ENCODE measurements at regions not wholly inside any gene's neighbourhood (a gene's known extent, or its start where the extent isn't known, plus 50 kb on each side); places are given as distances from the start of the nearest gene placed in this dataset.
"Not testable (repeated sequence)": the region's sequence is repeated elsewhere in the genome, so short reads cannot be mapped to it uniquely, and the experiment has no call there.

- DNase-seq (ENCODE audit: low read depth) = not testable (repeated sequence)
These were observed 78.0 kb downstream of the NPIPB11 start for GRCh38 chr16:29328528-29328927.

GRCh38 chr16:29327631-29328408 is 78.7 kb downstream of the NPIPB11 start:
- DNase-seq (ENCODE audit: low read depth) = not testable (repeated sequence)

- DNase-seq (ENCODE audit: low read depth) = not testable (repeated sequence)
These were observed 80.1 kb downstream of the NPIPB11 start for GRCh38 chr16:29326164-29327125.

DNA sequence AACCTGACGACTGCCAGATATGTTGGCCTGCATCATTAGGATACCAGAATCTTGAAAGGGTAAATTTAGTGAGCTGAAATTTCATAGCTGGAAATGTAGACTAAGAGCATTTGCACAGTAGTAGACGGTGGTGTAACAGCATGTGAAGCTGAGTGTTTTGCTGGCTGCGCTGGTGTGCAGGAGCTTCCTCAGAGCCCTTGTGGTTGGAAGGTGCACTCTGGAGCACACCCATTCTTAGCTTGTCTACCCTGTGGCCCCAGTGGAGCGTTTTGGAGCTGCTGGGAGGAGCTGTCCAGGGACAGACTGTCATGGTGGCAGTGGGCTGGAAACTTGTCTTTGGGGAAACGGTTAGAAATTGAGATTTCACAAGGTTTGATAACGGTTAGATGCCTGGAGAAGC is 82.8 kb downstream of the NPIPB11 start:
- DNase-seq (ENCODE audit: low read depth) = not testable (repeated sequence)

DNA sequence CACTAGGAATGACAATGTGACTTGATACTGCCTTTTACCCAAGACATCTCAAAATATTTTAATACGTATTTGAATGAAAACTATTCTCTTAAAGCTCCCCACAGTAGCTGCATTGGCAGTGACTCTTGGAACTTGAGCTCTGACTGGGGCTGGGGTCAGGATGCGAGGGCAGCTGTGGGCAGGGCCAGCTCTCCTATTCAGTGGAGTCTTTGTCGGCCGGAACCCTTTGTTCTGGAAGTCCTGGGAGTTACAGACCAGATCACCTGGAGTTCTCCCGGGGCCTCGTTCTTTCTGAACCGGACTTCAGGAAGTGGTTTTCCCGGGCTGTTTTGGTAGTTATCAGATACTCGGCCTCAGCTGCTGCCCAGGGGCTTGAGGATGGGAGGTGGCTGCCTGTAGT is 84.9 kb downstream of the NPIPB11 start:
- DNase-seq (ENCODE audit: low read depth) = no peak

DNA sequence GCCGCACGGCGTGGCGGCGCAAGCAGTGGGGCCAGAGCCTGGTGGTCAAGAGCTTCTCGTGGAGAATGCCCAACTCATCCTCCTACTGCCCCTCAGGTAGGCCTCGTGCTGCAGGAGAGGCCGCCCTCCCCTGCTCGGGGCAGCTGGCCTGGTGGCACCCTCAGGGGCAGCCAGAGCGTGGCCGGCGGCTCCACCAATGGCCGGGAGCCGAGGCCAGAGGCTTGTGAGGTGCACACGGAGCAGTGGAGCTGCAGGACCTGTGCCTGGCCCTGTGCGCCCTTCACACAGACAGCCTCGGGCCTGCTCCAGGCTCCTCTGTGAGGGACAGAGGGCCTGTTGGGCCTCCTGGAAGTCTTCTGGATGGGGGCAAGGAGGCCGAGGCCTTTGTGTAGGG is 85.5 kb downstream of the NPIPB11 start:
- DNase-seq (ENCODE audit: low read depth) = no peak

DNA sequence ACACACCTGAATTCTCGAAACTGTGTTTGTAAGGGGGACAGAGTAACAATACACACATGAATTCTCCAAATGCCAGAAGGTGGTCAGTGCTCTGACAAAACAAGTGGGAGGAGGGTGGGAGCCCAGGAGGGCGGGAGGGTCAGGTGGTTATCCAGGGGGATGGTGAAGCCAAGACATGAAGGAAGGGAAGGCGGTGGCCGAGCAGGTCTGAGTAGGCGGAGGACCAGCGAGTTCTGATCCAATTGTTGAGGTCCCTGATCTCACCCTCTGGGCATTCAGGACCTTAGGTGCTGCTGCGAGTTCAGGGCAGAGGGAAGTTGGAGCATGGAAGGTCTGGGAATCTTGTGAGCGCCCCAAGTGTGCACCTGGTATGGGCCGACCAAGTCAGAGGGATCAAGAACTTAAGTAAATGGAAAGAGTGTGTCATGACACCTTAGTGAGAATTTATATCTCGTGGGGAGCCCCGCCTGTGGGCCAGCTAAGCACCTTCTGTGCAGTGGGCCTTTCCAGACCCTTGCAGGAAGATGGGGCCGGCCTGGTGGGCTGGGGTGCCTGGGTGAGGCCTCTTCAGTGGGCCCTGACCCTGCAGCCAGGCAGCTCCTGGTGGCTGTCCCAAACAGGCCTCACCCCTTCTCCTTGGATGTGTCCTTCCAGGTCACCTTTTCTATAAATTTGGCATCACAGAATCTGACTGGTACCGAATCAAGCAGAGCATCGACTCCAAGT is 86.1 kb downstream of the NPIPB11 start:
- DNase-seq (ENCODE audit: low read depth) = no peak

- no peak for DNase-seq (ENCODE audit: low read depth)
These were observed 86.8 kb downstream of the NPIPB11 start for GRCh38 chr16:29319726-29320125.

- DNase-seq (ENCODE audit: low read depth) = not testable (repeated sequence)
These were observed 87.9 kb downstream of the NPIPB11 start for GRCh38 chr16:29318561-29318968.

- no peak for DNase-seq (ENCODE audit: low read depth)
These were observed 88.5 kb downstream of the NPIPB11 start for GRCh38 chr16:29318037-29318436.

- DNase-seq (ENCODE audit: low read depth) = no peak
These were observed 89.2 kb downstream of the NPIPB11 start for GRCh38 chr16:29317269-29317668.

GRCh38 chr16:29316761-29317183 is 89.7 kb downstream of the NPIPB11 start:
- no peak for DNase-seq (ENCODE audit: low read depth)

DNA sequence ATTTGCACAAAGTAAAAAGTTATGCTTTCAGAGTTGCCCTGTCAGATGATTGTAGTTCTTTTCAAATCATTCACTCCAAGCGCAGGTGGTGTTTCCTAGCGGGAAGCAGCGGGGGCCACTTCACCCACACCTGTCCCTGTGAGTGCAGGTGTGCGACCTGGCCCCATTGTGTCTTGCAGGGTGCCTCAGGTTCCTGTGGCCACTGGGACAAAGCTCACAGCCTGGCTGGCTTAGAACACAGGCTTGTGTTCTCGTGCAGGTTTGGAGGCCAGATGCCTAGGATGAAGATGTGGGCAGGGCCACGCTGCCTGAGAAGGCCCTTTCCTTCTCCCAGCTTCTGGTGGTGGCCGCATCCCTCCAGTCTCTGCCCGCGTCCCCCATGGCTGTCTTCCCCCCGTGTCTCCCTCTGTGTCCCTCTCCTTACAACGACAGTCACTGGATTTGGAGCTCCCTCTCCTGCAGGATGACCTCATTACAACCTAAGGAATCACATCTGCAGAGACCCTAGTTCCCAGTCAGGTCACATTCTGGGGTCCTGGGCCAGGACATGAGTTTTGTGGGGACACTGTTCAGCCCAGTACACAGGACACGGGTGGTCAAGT is 90.5 kb downstream of the NPIPB11 start:
- no peak for DNase-seq (ENCODE audit: low read depth)

DNA sequence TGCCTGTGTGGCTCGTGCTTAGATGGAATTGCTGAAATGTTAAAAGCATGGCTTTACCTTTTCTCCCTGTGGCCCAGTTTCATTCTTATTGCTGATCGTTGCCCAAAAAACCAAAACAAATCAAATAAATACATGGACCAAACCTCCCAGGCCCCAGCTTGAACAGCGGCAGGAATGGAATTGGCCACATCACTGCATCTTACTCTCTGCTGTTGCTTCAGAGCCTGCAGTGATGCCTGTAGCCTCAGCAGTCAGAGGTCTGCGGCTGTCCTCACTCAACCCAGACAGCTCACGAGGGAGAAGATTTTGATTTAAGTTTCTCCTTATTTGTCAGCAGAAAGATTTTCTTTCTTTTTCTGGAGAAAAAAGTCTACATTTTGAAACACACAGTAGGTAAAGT is 91.5 kb downstream of the NPIPB11 start:
- DNase-seq (ENCODE audit: low read depth) = no peak

- DNase-seq (ENCODE audit: low read depth) = no peak
These were observed 92.1 kb downstream of the NPIPB11 start for GRCh38 chr16:29314292-29314934.

DNA sequence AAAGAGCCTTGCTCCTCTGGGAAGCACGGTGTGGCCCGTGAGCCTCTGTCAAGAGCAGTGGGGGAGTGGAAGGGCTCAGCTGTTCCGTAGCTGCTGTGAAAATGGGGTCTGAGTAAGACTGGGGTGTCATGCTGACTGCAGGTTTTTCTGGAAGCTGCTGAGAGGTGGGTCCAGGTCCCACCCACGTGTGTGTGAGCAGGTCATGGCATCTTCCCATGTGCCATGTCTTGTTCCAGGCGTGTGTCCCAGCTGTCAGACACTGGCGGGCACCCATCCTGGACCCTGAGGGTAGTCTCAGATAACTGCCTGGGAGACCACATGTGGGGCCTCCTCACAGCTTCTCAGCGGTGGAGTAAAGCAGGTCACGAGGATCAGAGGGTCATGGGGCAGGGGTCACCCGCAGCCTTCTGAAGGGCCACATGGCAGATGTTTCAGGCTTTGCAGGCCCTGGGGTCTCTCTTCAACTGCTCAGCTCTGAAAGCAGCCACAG is 92.9 kb downstream of the NPIPB11 start:
- no peak for DNase-seq (ENCODE audit: low read depth)

- no peak for DNase-seq (ENCODE audit: low read depth)
These were observed 93.5 kb downstream of the NPIPB11 start for GRCh38 chr16:29312835-29313558.

DNA sequence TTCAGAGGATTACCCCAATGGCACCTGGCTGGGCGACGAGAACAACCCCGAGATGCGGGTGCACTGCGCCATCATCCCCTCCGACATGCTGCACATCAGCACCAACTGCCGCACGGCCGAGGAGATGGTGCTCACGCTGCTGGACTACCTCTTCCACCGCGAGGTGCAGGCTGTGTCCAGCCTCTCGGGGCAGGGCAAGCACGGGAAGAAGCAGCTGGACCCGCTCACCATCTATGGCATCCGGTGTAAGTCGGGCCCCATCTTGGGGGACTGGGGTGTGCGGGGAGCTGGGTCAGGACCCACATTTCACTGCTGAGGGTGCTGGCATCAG is 94.2 kb downstream of the NPIPB11 start:
- not testable (repeated sequence) for DNase-seq (ENCODE audit: low read depth)

DNA sequence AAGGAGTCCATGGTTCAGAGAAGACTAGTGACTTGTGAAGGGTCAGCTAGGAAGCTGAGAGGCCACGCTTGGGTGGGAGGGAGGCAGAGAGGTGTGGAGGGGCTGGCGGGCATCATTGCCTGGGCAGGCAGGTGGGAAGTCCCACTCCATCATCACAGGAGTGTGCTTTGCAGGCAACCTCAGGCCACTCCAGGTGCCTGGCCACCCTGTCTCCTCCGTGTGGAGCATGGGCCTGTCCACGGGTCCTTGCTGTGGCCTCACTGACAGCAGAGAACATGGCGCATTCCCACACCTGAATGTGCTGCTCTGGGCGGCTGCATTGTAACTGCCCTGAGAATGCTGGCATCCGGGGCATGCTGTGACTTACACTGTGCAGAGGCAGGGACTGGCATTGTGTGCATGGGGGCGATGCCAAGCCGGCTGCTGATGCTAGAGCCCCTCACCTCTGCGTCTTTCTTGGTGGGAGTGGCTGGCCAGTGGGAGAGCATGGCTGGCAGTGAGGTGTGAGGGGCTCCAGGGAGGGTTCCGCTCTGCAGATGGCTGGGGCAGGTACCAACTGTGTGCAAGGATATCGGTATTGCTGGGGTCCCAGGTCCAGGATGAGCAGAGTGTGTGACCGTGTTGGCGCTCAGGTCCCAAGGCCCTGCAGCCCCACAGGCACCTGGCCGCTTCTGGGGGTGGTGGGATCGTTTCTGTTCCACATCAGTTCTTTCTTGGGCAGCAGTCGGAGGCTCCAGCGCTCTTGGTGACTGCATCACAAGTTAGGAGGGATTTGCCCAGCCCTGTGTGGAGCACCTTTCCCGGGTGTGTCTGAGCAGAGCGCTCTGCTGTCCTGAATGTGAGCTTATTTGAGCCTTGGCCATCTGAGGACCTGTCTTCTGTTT is 94.8 kb downstream of the NPIPB11 start:
- DNase-seq (ENCODE audit: low read depth) = no peak

All from stimulated activated CD8-positive, alpha-beta memory T cell treated with anti-CD3 and anti-CD28 coated beads, Interleukin-12 subunit alpha, Interleukin-12 subunit beta, amount 100 ng/mL, for 4 hours (primary cell).